ENCODE measurements at regions not wholly inside any gene's neighbourhood (a gene's known extent, or its start where the extent isn't known, plus 50 kb on each side); places are given as distances from the start of the nearest gene placed in this dataset.
"Not testable (repeated sequence)": the region's sequence is repeated elsewhere in the genome, so short reads cannot be mapped to it uniquely, and the experiment has no call there.

DNA sequence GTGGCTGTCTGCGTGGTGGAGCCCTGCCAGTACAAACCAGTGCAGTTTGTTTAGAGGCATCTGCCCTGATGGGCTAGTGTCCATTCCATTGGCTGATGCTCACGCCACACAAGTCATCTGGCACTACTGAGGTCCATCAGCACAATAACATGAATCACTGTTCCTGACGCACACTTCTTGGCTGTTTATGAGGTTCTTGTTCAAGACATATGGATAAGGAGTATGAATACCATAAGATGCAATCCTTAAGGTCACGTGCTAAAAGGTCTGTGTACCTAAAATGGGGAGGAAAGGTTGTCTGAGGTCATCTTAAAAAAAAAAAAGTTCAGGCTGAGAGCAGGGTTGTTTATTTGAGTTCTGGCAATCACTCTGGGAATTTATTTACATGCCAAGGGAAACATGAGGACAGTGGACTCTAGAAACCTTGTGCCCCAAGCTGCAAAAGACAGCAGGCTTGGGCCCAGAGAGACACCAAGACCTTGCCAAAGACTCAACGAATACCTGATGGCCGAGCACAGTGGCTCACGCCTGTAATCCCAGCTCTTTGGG, 54.1 kb upstream of the SHLD1 start:
- DNase-seq, result no peak

DNA sequence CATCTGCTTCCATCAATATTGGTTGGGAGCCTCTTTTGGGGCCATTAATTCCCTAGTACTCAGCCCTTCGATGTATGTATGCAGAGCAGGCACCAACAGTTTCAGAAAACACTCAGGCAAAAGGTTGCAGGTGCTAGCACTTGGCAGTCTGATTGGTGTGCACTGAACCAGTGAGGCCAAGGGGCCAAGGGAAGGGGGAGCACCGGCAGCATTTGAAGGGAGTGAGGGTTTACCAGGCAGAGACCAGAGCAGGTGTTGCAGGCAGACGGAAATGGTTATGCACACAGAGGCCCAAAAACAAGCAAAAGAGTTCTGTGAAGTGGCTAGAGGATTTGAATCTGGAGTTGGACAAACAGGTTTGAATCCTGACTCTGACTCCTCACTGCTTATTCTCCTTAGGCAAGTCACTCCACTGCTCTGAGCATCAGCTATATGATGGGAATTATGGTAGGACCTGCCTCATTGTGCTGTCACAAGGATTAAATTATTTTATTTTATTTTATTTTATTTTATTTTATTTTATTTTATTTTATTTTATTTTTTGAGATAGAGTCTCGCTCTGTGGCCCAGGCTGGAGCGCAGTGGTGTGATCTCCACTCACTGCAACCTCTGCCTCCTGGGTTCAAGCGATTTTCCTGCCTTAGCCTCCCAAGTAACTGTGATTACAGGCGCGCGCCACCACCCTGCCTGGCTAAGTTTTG, 58.1 kb upstream of the SHLD1 start:
- no peak for DNase-seq

DNA sequence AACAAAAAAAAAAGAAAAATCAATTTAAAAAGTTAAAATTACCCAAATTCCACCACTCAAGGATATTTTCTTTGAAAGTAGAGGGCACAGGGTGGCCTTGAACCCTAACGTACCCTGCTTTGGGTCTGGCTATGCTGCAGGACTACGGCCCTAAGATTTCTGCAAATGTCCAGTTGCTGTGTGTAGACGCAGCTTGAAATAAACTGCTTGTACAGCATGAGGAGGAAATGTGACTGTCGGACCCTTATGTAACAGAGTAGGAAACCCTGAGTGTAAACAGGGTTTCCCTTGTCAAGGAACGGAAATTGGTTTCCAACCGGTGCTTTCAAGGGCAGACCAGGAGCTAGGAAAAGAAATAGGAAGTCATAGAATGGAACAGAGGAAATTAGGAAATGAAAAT, 60.7 kb upstream of the SHLD1 start:
- DNase-seq, result peak in 1 of 3 donors; percentile 34

- DNase-seq, result peak in 1 of 3 donors; percentile 23
Observed at GRCh38 chr20:5688431-5688972, 61.7 kb upstream of the SHLD1 start.

- no peak for DNase-seq
Observed at GRCh38 chr20:5687884-5688283, 62.3 kb upstream of the SHLD1 start.

DNA sequence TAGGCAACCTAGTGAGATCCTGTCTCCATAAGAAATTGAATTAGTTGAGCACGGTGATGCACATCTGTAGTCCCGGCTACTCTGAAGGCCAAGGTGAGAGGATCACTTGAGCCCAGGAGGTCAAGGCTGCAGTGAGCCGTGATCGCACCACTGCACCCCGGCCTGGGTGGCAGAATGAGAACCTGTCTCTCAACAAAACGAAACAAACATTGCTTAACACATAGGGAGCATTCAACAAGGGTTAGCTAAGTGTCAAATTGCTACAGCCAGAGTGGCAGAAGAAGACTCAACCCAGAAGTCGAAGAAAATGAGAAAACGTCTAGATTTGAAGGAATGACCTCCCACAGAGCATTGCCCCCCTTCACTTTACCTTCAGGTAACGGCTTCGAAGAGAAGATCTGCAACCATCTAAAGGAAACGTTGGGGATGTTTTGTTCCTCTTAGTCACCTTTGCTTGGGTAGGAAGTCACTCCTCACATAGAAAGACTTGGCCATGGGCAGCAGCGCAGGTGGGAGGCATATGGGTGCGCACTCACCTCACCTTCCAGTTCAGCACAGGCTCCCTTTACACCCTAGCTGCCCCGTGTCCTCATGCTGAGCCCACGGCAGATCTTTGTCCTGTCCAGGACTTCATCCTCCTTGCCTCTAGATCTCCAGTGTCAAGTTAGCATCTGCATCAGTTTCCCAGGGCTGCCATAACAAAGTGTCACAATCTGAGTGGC, 63.7 kb upstream of the SHLD1 start:
- no peak for DNase-seq

GRCh38 chr20:5682556-5682955, 67.6 kb upstream of the SHLD1 start:
- DNase-seq, result not testable (repeated sequence)

- DNase-seq, result no peak
Observed at GRCh38 chr20:5680192-5680591, 69.4 kb upstream of the GPCPD1 start.

- no peak for DNase-seq
Observed at GRCh38 chr20:5678777-5679176, 68.0 kb upstream of the GPCPD1 start.

DNA sequence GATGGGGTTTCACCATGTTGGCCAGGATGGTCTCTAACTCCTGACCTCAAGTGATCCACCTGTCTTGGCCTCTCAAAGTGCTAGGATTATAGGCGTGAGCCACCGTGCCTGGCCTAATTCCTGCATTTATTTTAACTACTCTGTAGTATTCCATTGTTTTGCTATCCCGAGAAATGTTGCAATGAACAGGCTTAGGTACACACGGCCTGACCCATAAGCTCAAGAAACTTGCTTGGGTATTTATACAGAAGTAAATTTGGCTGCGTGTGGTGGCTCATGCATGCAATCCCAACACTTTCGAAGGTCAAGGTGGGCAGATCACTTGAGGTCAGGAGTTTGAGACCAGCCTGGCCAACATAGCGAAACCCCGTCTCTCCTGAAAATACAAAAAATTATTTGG, 67.1 kb upstream of the GPCPD1 start:
- not testable (repeated sequence) for DNase-seq

DNA sequence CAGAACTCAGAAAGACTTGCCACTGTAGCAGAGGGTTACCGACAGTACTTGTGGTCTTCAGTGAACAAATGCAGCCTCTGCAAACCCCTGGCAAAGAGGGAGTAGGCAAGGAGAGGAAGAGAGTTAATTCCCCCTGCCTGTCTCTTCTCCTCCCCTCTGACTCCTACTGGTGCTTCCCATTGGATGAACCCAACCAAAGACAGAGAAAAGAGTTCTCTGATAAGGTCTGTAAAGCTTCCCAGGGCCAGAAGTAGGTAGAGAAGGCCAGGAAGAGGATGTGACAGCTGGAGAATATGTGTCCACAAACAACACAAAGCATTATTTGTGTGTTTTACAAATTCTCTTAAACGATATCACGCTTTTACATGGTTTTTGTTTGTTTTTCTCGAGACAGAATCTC, 66.6 kb upstream of the GPCPD1 start:
- DNase-seq, result no peak

DNA sequence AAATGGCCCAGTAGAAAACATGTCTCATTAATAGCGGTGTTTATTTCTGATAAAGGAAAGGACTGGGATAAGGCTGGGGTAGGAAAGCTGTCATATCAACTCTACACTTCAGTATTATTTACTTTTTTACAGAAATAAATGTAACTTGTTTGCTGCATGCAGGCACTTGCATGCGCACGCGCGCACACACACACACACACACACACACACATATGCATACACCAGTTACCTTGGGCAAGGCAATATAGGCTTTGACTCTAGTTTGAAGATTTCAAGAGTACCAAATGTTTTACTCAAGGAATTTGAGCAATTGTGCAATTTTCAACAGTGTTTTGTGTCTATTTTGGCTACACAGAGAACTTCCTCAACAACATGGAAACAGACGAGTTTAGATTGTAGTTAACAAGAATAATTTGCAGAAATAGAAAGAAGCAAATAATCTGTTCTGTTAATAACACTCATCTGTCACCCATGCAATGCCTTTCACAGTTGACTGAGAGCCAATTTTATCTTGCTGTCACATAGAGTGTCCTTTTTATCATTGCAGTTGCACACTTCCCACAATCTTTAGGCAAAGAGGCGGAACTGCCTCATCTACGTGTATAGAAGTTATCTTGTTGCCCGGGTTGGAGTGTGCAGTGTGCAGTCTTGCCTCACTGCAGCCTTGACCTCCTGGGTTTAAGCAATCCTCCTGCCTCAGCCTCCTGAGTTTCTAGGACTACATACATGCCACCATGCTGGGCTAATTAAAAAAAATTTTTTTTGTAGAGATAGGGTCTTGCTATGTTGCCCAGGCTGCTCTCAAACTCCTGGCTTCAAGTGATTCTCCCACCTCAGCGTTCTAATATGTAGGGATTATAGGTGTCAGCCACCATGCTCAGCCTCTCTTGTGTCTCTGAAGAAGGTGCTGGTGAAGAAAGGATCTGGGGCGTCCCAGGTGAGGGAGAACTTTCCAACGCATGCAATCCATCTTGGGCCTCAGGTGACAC, 64.6 kb upstream of the GPCPD1 start:
- no peak for DNase-seq

DNA sequence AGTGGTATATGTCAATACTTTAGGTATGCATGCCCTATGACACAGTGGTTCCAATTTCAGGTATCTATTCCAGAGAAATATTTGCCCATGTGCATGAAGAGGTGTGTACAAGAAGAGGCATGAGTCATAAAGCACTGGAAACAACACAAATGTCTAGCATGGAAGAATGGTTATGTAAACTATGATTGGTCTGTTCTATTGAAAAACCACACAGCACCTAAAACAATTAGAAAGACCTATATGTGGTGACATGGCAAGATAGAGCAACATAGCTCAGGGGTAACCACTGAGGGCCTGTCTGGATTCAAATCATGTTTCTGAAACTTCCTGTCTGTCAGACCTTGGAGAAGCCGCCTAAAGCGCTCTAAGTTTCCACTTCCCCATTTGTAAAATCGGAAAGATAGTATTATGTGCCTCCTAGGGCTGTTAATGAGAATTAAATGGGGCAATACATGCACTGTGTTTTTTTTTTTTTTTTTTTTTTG, 63.4 kb upstream of the GPCPD1 start:
- no peak for DNase-seq

DNA sequence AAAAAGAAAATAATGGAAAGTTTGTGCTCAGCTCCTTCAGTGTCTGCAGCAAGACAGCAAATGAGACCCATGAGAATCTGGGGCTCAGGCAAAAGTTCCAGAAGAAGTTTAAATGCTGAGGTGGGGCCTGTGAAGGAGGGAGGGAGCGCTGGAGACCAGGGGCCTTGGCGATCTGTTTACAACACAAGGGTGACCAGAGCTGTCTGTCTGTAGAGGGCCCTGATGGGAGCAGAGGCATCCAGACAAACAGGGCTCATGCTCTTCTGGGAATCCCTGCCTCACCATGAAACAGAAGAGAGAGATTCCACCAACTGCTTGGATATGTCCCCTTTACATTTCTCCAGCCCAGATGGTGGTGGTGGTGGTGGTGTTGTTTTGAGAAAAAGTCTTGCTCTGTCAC, 60.1 kb upstream of the GPCPD1 start:
- DNase-seq, result no peak

- DNase-seq, result no peak
Observed at GRCh38 chr20:5670036-5670536, 59.3 kb upstream of the GPCPD1 start.

DNA sequence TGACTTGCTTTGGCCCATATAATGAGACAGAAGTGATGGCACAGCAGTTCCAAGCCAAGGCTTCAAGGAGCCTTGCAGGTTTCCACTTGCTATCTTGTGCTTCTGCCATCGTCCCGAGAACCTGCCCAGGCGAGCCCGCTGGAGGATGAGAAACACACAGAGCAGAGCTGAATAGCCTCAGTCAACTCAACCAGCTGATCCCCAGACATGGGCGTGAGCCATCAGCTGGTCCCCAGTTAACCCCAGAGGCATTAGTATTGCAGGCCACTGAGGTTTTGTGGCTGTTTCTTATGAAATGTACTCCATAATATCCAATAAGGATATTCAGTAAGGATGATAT, 57.7 kb upstream of the GPCPD1 start:
- DNase-seq, result no peak

DNA sequence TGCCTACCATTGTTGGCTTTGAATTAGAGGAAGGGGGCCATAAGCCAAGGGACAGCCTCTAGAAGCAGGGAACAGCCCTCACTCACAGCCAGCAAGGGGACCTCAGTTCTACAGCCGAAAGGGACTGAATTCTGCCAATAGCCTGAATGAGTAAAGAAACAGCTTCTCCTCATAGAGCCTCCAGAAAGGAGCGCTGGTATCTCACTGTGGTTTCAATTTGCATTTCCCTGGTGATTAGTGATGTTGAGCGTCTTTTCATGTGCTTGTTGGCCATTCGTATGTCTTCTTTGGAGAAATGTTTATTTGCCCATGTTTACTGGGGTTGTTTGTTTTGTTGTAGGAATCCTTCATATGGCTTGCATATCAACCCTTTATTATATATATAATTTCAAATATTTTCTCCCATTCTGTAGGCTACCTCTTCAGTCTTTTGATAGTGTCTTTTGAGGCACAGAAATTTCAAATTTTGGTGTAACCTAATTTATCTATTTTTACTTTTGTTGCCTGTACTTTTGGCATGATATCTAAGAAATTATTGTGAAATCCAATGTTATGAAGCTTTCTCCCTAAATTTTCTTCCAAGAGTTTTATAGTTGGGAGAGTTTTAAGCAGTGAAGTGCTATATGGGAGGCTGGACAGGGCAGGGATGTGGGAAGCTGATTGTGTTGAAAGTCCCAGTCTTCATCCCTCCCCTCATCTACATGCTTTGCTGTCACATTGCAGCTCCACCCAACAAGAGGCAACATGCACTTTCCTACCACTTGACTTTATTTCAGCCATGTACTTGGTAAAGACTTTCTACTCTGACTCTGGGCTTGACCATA, 57.1 kb upstream of the GPCPD1 start:
- DNase-seq, result no peak

DNA sequence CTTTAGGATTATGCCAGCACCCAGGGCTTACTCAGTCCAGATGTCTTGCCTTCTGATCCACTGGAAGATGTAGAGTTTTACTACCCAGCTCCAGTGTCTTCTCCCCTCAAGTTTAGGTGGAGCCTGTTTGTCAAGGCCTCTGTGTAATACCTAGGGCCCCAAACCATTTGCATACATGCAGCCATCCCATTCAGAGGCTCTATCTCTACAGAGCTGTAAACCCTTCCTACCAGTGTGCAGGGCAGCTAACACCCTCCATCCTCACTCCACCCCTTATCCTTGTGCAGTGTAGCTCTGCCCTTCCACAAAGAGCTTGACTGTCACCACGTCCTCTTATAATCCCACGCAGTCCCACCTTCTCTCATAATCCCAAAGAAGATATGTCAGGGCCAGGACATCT, 54.6 kb upstream of the GPCPD1 start:
- DNase-seq, result no peak

- no peak for DNase-seq
Observed at GRCh38 chr20:5663396-5663795, 52.6 kb upstream of the GPCPD1 start.

DNA sequence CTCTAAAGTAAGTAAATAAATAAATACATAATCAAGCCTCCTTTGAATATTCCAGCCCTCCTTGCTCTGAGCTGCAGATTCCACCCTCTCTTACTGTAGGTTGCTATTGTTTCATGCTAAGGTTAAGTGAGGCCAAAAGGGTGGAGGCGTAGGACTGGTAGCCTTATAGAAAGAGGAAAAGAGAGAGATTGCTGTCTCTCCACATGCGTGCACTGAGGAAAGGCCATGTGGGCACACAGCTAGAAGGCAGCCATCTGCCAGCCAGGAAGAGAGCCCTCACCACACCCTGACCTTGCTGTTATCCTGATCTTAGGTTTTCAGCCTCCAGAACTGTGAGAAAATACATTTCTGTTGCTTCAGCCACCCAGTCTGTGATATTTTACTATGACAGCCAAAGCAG, 52.0 kb upstream of the GPCPD1 start:
- no peak for DNase-seq

DNA sequence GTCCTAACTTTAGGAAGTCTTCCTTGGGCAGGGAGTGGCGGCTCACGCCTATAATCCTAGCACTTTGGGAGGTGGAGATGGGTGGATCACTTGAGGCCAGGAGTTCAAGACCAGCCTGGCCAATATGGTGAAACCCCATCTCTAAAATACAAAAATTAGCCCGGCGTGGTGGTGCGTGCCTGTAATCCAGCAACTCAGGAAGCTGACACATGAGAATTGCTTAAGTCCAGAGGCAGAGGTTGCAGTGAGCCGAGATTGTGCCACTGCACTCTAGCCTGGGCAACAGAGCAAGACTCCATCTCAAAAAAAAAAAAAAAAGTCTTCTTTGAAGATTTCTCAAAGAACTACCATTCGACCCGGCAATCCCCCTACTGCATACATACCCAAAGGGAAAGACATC, 50.0 kb upstream of the GPCPD1 start:
- DNase-seq, result not testable (repeated sequence)
